ENCODE measurements at regions not wholly inside any gene's neighbourhood (a gene's known extent, or its start where the extent isn't known, plus 50 kb on each side); places are given as distances from the start of the nearest gene placed in this dataset.

DNA sequence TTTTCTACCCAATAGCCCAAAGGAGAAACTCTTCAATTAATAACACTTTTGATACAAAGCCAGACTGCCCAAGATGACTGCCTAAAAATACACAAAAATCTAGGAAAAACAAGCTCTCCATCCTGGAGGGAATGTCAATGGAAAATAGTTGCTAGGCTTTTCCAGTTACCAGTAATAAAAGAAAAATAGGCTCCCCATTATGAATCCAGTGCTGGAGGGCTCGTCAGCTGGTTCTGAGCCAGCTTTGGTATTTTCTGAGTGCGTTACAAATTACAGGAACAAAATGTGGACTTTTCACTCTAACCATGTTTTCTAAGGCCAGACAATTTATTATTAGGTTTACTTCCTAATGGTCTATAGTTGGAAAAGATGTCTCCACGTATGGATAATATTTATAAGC lies 414.5 kb downstream of the ACTL7B start:
- no peak for DNase-seq
- BruUV-seq (replicated peaks): no TSS peak
- Mint-ChIP-seq H3K9me3 (ENCODE audit: low read depth, unreplicated experiment) (no peaks in the 10 kb centered on the region), H3K36me3 (ENCODE audit: insufficient read depth, unreplicated experiment) (no peaks in the 10 kb centered on the region), H3K4me1 (ENCODE audit: low read depth, unreplicated experiment) (peaks cover 16% of the 10 kb centered on the region), H3K27me3 (ENCODE audit: unreplicated experiment) (no peaks in the 10 kb centered on the region), H3K27ac (ENCODE audit: unreplicated experiment) (no peak overlapping the region), H3K4me3 (ENCODE audit: low read depth, unreplicated experiment) (no peak overlapping the region)
- CTCF ChIA-PET: no interaction called here
- TF ChIP-seq, protein P1, sequence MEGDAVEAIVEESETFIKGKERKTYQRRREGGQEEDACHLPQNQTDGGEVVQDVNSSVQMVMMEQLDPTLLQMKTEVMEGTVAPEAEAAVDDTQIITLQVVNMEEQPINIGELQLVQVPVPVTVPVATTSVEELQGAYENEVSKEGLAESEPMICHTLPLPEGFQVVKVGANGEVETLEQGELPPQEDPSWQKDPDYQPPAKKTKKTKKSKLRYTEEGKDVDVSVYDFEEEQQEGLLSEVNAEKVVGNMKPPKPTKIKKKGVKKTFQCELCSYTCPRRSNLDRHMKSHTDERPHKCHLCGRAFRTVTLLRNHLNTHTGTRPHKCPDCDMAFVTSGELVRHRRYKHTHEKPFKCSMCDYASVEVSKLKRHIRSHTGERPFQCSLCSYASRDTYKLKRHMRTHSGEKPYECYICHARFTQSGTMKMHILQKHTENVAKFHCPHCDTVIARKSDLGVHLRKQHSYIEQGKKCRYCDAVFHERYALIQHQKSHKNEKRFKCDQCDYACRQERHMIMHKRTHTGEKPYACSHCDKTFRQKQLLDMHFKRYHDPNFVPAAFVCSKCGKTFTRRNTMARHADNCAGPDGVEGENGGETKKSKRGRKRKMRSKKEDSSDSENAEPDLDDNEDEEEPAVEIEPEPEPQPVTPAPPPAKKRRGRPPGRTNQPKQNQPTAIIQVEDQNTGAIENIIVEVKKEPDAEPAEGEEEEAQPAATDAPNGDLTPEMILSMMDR (IDR thresholded peaks at IDR 0.05; ENCODE audit: unreplicated experiment): no peak
- intact Hi-C loops (cut with micrococcal nuclease; ENCODE audit: unreplicated experiment): no loop called here

DNA sequence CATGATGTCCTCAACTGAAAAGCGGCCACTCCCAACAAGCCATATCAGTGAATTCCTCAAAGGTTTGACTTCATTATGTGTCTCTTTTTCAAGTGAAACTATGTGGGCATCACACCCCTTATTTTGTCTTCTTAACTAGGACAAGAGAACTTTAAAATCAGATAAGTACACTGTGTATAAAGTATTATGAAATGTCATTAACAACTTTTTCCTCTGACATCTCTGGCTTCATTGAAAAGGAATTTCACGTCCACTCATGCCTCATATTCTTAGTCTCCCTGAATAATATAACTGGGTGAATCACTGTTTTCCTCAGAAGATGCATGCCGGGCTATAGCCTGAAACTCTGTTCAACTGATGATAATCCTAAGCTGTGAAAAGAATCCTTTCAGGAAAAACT lies 415.8 kb downstream of the ACTL7B start:
- DNase-seq: no peak
- Mint-ChIP-seq H3K4me3 (ENCODE audit: low read depth, unreplicated experiment) (no peak overlapping the region), H3K27me3 (ENCODE audit: unreplicated experiment) (no peaks in the 10 kb centered on the region), H3K36me3 (ENCODE audit: insufficient read depth, unreplicated experiment) (no peaks in the 10 kb centered on the region), H3K9me3 (ENCODE audit: low read depth, unreplicated experiment) (no peaks in the 10 kb centered on the region), H3K27ac (ENCODE audit: unreplicated experiment) (no peak overlapping the region), H3K4me1 (ENCODE audit: low read depth, unreplicated experiment) (peaks cover 16% of the 10 kb centered on the region)
- CTCF ChIA-PET: no interaction called here
- intact Hi-C loops (cut with micrococcal nuclease; ENCODE audit: unreplicated experiment): no loop called here
- TF ChIP-seq, protein P1 (IDR thresholded peaks at IDR 0.05; ENCODE audit: unreplicated experiment): no peak
- BruUV-seq (replicated peaks): no TSS peak

DNA sequence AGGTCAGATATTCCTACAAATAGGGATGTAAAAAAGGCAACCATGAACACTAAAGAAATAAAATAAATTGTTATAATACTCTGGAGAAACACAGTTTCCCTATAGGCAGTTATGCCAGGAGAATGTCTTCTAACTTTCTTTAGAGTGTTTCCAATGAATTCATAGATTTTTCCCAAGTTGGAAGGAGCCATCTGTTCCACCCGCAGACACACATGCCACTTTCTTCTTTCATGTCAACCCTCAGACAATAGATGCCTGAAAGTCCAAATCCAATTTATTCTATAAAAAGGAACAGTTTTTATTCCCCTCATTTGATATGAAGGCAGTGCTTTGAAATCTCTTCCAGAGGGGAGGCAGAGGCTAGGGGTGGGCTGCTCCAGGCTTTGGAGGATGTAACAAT lies 418.1 kb downstream of the ACTL7B start:
- no peaks in the 10 kb centered on the region for H3K27me3 Mint-ChIP-seq (ENCODE audit: unreplicated experiment)
- no peaks in the 10 kb centered on the region for H3K9me3 Mint-ChIP-seq (ENCODE audit: low read depth, unreplicated experiment)
- no peak for DNase-seq
- TF ChIP-seq, protein P1 (IDR thresholded peaks at IDR 0.05; ENCODE audit: unreplicated experiment): no peak
- BruUV-seq (replicated peaks): no TSS peak
- H3K36me3 Mint-ChIP-seq (ENCODE audit: insufficient read depth, unreplicated experiment): no peaks in the 10 kb centered on the region
- peaks cover 4% of the 10 kb centered on the region for H3K4me1 Mint-ChIP-seq (ENCODE audit: low read depth, unreplicated experiment)
- CTCF ChIA-PET: no interaction called here
- H3K27ac Mint-ChIP-seq (ENCODE audit: unreplicated experiment): no peak overlapping the region
- intact Hi-C loops (cut with micrococcal nuclease; ENCODE audit: unreplicated experiment): no loop called here
- no peak overlapping the region for H3K4me3 Mint-ChIP-seq (ENCODE audit: low read depth, unreplicated experiment)

DNA sequence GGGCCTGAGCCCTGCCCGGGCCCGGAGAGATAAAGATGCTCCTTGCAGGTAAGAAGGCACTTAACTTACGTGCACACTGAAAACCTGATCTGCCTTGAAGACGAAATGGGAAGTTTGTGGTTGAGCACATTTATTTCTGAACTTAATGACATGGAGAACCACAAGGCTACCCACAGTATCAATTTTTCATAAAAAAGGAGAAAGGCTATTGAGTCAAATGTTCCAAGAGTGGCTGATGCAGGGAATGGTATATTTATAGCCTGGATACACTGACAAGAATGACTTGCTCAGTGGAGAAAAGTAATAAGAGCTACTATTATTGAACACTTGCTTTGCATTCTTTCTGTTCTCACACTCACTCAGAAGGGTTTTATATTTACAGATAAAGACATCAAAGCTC lies 419.3 kb downstream of the ACTL7B start:
- intact Hi-C loops (cut with micrococcal nuclease; ENCODE audit: unreplicated experiment): no loop called here
- Mint-ChIP-seq H3K36me3 (ENCODE audit: insufficient read depth, unreplicated experiment) (no peaks in the 10 kb centered on the region), H3K4me3 (ENCODE audit: low read depth, unreplicated experiment) (no peak overlapping the region), H3K27ac (ENCODE audit: unreplicated experiment) (no peak overlapping the region), H3K4me1 (ENCODE audit: low read depth, unreplicated experiment) (no peaks in the 10 kb centered on the region), H3K27me3 (ENCODE audit: unreplicated experiment) (no peaks in the 10 kb centered on the region), H3K9me3 (ENCODE audit: low read depth, unreplicated experiment) (no peaks in the 10 kb centered on the region)
- TF ChIP-seq, protein P1 (IDR thresholded peaks at IDR 0.05; ENCODE audit: unreplicated experiment): no peak
- CTCF ChIA-PET: no interaction called here
- no peak for DNase-seq
- no TSS peak for BruUV-seq (replicated peaks)

DNA sequence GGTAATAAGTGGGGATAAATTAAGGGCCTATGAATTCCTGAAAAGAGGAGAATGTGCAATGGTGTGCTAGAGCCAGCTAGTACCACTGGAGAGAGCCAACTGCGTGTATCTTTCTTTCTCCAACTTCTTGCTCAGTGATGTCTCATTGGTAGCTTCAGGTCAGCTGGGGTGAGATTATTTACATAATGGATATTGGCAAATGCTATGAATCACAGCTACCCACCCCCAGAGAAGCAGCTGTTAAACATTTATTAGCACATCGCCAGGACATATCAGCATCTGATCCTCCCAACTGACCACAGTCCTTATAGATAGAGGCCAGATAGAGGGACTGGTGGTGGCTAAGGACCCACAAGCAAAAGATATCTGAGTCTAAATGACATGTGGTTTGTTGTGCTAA lies 421.3 kb downstream of the ACTL7B start:
- BruUV-seq (replicated peaks): no TSS peak
- CTCF ChIA-PET: no interaction called here

More for the DNA sequence above, 421.3 kb downstream of the ACTL7B start:
- Mint-ChIP-seq H3K27me3 (ENCODE audit: unreplicated experiment) (no peaks in the 10 kb centered on the region), H3K4me3 (ENCODE audit: low read depth, unreplicated experiment) (no peak overlapping the region), H3K36me3 (ENCODE audit: insufficient read depth, unreplicated experiment) (no peaks in the 10 kb centered on the region), H3K27ac (ENCODE audit: unreplicated experiment) (no peak overlapping the region), H3K9me3 (ENCODE audit: low read depth, unreplicated experiment) (peaks cover 7% of the 10 kb centered on the region), H3K4me1 (ENCODE audit: low read depth, unreplicated experiment) (no peaks in the 10 kb centered on the region)
- intact Hi-C loops (cut with micrococcal nuclease; ENCODE audit: unreplicated experiment): no loop called here
- DNase-seq: no peak
- TF ChIP-seq, protein P1 (IDR thresholded peaks at IDR 0.05; ENCODE audit: unreplicated experiment): no peak
